ENCODE measurements at regions not wholly inside any gene's neighbourhood (a gene's known extent, or its start where the extent isn't known, plus 50 kb on each side); places are given as distances from the start of the nearest gene placed in this dataset.

GRCh38 chr3:164852866-164853265 is 225.4 kb downstream of the SI start:
- TF ChIP-seq, protein P1, sequence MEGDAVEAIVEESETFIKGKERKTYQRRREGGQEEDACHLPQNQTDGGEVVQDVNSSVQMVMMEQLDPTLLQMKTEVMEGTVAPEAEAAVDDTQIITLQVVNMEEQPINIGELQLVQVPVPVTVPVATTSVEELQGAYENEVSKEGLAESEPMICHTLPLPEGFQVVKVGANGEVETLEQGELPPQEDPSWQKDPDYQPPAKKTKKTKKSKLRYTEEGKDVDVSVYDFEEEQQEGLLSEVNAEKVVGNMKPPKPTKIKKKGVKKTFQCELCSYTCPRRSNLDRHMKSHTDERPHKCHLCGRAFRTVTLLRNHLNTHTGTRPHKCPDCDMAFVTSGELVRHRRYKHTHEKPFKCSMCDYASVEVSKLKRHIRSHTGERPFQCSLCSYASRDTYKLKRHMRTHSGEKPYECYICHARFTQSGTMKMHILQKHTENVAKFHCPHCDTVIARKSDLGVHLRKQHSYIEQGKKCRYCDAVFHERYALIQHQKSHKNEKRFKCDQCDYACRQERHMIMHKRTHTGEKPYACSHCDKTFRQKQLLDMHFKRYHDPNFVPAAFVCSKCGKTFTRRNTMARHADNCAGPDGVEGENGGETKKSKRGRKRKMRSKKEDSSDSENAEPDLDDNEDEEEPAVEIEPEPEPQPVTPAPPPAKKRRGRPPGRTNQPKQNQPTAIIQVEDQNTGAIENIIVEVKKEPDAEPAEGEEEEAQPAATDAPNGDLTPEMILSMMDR (conservative IDR thresholded peaks at IDR 0.05), result no peak
- H2BK5ac ChIP-seq (ENCODE audit: insufficient read length, low read length), result no peak overlapping the region
- no peaks in the 10 kb centered on the region for H3K23me2 ChIP-seq (ENCODE audit: insufficient read length, low read depth, low read length, poor library complexity, severe bottlenecking)
- H3K4me2 ChIP-seq (ENCODE audit: insufficient read depth, insufficient read length, low read length), result no peak overlapping the region
- no peak overlapping the region for H2BK20ac ChIP-seq (ENCODE audit: low read depth, low read length, poor library complexity, severe bottlenecking)
- no peak overlapping the region for H2AK5ac ChIP-seq (ENCODE audit: insufficient read length, low read length)
- H4K91ac ChIP-seq (ENCODE audit: insufficient read length, low read depth, low read length), result no peak overlapping the region
- H3K9me3 Mint-ChIP-seq, result no peaks in the 10 kb centered on the region
- H3K79me2 ChIP-seq (ENCODE audit: insufficient read depth, low read length), result no peaks in the 10 kb centered on the region
- no peaks in the 10 kb centered on the region for H3K27me3 ChIP-seq (ENCODE audit: insufficient read depth, low read length)
- no peak overlapping the region for H3K56ac ChIP-seq (ENCODE audit: insufficient read length, low read depth, low read length)
- no peaks in the 10 kb centered on the region for H3K36me3 Mint-ChIP-seq (ENCODE audit: insufficient read depth in 1 of 3, low read depth in 3 of 3)
- no peak overlapping the region for H3T11ph ChIP-seq (ENCODE audit: low read length)
- H2BK12ac ChIP-seq (ENCODE audit: insufficient read length, low read depth, low read length), result no peak overlapping the region
- H2BK120ac ChIP-seq (ENCODE audit: low read depth, low read length, poor library complexity, severe bottlenecking), result no peak overlapping the region
- no peak overlapping the region for H4K5ac ChIP-seq (ENCODE audit: insufficient read length, low read depth, low read length)
- H3K4me1 Mint-ChIP-seq, result peaks cover 27 to 32% of the 10 kb centered on the region in 2 experiments
- H4K20me1 ChIP-seq (ENCODE audit: control insufficient read depth, insufficient read depth, insufficient read length), result no peaks in the 10 kb centered on the region
- no peaks in the 10 kb centered on the region for H3K27me3 Mint-ChIP-seq (ENCODE audit: low read depth)
- H2BK15ac ChIP-seq (ENCODE audit: low read depth, low read length), result no peak overlapping the region
- no peak overlapping the region for H3K9ac ChIP-seq (ENCODE audit: extremely low read depth, insufficient read length, low read length)
- DNase-seq, result no peak
- H3K4ac ChIP-seq (ENCODE audit: low read depth, low read length), result no peak overlapping the region
- H3K9me3 ChIP-seq (ENCODE audit: control insufficient read depth, low read depth, low read length), result no peaks in the 10 kb centered on the region
- H3K79me1 ChIP-seq (ENCODE audit: insufficient read depth, low read depth, low read length, poor library complexity, severe bottlenecking), result no peaks in the 10 kb centered on the region
- H3K23ac ChIP-seq (ENCODE audit: insufficient read length, low read depth, low read length), result no peak overlapping the region
- WGBS (ENCODE audit: extremely low coverage, insufficient read length, low lambda C conversion rate), result no CpG with 5 or more reads among the region's 1 CpG
- H3K27ac ChIP-seq (ENCODE audit: insufficient read length, low read depth, low read length), result no peak overlapping the region
- H3K4me1 ChIP-seq (ENCODE audit: insufficient read depth, low read length), result peaks cover 3% of the 10 kb centered on the region; the same call in 1 of the 2 replicates
- no peak overlapping the region for H3K4me3 Mint-ChIP-seq
- H3K14ac ChIP-seq (ENCODE audit: insufficient read depth, low read length), result no peak overlapping the region
- H3K27ac Mint-ChIP-seq, result no peak overlapping the region
- no peak overlapping the region for H3K18ac ChIP-seq (ENCODE audit: insufficient read length, low read depth, low read length)
- no peak overlapping the region for H4K8ac ChIP-seq (replicated peaks; ENCODE audit: insufficient read length, low read depth, low read length)
- no peak overlapping the region for H2AFZ ChIP-seq (ENCODE audit: low read length)
